Jurkat, Clone E6-1 (cell line): ENCODE measurements at regions not wholly inside any gene's neighbourhood (a gene's known extent, or its start where the extent isn't known, plus 50 kb on each side); places are given as distances from the start of the nearest gene placed in this dataset.

Source experiments
- DNase-seq: peaks from one replicate; pipeline ENCODE4 v3.0.0-alpha.2; 2011; ENCODE audit warnings: low read depth, low spot score
- H3K4me3 ChIP-seq: 2 replicates; pipeline ENCODE4 v1.5.1; 2011; ENCODE audit warnings: mild to moderate bottlenecking, low read length, control low read depth, moderate library complexity

DNA sequence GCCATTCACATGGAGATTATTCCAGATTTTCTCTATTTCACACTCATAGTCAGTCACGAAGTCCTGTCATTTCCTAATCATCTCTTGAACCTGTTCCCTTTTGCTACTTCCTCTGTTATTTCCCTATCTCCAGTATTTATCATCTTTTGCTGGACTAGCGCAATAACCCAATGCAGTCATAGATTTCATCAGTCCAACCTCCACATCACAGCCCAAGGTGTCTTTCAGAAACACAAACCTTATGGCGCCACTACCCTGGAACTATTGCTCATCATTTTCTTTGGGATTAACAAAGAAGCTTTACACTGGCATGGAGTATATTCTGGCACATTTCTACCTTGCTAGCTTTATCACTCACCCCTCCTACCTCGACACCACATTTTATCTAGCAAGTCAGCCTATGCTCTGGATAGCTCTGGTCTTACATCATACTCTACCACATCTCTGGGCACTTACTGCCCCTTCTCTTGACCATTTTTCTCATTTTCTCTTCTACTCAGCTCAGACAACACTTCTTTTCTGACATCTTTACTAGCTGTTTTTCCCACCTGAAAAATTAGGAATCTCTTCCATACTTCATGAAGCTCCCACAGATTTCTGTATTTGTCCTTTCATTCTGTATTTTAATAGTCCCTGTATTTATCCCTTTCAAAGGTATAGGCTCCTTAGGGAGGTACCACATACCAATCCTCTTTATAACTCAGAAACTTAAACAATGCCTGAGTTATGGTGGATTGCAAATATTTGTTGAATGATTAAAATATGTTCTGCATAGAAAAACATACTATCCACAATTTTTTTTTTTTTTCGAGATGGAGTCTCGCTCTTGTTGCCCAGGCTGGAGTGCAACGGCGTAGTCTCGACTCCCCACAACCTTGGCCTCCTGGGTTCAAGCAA, 534.7 kb downstream of the KLF12 start:
- DNase-seq: no peak
- no peak overlapping the region for H3K4me3 ChIP-seq

DNA sequence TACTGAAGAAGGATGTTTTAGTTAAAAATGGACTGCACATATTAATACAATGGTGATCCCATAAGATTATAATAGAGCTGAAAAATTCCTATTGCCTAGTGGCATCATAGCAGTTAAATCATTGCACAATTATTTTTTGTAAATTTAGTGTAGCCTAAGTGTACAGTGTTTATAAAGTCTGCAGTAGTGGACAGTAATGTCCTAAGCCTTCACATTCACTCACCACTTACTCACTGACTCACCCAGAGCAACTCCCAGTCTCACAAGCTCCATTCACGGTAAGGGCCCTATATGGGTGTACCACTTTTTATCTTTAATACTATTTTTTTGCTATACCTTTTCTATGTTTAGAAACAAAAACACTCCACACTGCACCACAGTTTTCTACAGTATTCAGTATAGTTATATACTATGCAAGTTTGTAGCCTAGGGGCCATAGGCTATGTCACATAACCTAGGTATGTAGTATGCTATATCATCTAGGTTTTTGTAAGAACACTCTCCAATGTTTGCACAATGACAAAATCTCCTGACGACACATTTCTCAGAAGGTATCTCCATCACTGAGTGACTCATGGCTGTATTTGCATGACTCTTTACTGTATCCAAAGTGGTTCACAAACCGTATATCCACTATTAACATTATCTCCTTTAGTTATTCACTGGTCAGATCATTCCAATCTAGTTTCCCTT, 536.0 kb downstream of the KLF12 start:
- DNase-seq: no peak
- H3K4me3 ChIP-seq: no peak overlapping the region

DNA sequence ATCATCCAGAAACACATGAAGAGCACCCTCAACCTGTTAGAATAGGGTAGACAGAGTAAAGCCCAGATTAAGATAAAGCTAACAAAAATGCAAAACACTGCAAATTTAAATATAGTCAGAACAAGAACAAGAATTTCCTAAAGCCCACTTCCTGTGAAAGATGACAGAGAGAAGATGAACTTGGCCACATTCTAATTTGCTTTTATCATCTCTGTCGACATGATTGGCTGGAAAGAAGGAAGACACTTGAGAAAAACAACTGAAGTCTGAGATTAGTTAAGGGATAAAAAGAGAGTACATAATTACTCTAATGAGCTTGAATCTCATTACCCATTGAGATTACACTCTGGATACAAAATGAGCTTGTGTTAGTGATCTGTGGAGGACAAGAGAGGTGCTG, 537.6 kb downstream of the KLF5 start:
- H3K4me3 ChIP-seq: no peak overlapping the region
- peak; percentile 10 for DNase-seq

DNA sequence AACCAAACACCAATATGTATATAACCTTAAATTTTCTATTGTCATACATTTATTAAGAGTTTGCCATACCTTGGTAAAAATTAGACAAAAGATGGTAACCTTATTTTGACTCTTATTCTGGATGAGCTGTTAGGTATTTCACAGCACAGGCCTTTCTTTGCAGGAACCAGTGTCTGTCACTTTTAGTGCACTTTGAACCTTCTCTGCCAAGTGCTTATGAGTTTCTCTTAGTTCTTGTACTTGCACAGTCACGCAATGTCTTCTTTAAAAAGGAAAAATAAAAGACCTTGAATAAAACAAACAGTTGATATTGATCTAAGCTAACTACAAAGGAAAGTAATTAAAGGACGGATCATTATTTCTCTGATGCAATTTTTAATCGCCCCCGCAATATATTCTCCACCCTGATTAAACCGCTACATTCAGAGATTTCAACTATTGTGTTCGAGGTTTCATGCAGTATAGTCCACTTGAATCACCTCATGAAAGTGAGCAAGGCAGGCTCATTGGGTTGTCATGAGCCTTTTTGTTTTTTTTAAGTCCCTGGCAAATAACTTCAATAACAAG, 534.5 kb downstream of the KLF5 start:
- no peak for DNase-seq
- no peak overlapping the region for H3K4me3 ChIP-seq

DNA sequence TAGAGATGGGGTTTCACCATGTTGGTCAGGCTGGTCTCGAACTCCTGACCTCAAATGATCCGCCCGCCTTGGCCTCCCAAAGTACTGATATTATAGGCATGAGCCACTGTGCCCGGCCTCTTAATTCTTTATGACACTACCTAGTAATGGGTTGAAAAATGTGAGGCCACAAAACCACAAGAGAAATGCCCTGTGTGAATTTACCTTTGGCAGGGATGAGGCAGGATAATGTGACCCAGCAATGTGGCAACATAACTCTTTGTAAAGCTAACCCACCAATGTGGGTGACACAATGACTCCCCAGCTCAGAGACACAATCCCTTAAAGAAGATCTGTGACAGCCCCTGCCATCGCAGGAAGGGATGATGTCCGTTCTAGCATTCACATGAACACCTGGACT, 533.1 kb downstream of the KLF5 start:
- H3K4me3 ChIP-seq: no peak overlapping the region
- DNase-seq: no peak

DNA sequence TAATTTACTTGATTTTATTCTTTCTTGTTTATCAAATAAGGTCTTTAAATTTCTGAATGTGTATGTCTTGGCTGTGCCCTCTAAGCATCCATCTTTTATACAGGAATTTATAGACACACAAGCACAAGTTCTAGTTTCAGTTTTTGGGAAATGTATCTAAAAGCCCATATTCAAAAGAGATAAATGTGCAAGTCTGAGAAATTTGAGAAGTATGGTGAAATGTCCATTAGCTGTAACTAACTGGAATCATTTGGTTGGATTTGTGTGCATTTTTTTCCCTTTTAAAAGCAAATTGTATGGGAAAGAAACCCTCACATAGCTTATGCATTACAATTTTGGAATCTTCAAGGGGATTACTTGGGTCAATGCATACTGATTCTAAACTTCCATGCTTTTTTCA, 532.0 kb downstream of the KLF5 start:
- H3K4me3 ChIP-seq: no peak overlapping the region
- DNase-seq: no peak

DNA sequence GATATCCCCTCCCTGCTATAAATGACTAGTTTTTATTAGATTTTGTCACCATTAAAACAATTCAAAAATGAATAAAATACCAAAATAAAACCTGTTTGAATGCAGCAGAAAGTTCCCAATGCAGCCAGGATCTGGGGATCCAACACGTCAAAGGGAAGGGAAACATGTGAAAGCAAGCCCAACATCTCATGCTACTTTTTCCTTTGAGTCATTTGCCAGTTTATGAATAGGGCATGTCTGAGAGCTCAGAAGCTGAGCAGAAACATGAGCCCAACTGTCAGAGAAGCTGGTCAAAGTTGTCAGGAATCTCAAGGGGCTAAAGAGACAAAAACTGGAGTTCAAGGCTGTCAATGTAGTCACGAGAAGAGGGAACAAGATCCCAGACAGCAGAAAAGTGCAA, 526.4 kb downstream of the KLF5 start:
- H3K4me3 ChIP-seq: no peak overlapping the region

DNA sequence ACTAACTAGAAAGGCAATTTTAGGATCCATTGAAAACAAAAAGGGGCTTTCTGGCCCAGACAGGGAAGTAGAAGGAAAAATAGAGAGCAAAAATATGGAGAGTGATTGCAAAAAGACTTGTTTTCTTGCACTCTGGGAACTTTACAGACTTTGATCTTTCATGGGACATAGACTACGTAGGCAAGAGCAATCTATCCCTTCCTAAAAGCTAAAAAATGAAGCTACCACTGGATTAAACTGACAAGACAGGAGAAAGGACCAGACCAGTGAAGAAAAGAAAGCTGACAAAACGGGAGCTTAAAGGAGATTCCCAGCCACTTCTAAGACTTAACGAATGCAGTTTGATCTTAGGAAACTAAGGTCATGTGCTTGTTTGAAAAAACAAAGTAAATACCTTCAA, 524.5 kb downstream of the KLF5 start:
- DNase-seq: no peak

More for the DNA sequence above, 526.4 kb downstream of the KLF5 start:
- no peak for DNase-seq

DNA sequence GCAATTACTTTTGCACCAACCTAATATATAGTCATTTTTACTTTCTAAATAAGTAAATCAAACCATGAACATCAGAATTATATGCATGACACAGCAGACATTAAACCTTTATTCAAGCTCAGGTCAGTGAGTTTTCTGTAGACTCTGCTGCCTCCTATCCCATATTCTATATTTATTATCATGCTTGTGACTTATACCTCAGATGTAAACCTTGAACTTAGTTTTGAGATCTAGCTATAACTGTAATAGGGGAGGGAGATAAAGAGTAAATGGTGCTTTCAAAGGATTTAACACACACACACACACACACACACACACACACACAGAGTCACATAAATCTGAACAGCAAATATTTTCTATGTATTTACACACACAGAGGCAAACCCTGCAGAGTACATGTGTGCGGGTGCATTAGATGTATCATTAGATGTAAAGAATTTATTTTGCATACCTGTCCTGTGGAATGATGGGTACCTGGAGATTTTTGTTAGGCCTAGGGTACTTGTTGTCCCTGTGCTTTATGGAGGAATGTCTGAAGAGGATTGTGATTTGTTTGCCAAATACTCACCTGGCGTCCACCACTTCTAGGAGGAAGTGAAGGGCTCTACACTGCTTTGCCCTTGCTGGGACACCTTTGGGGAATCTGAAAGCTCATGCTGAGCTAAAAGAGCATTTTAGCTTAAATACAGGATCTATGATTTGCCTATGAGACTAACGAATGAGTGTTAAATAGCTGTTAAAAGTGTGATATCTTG, 521.9 kb downstream of the KLF5 start:
- no peak overlapping the region for H3K4me3 ChIP-seq
- no peak for DNase-seq

More for the DNA sequence above, 524.5 kb downstream of the KLF5 start:
- H3K4me3 ChIP-seq: no peak overlapping the region

DNA sequence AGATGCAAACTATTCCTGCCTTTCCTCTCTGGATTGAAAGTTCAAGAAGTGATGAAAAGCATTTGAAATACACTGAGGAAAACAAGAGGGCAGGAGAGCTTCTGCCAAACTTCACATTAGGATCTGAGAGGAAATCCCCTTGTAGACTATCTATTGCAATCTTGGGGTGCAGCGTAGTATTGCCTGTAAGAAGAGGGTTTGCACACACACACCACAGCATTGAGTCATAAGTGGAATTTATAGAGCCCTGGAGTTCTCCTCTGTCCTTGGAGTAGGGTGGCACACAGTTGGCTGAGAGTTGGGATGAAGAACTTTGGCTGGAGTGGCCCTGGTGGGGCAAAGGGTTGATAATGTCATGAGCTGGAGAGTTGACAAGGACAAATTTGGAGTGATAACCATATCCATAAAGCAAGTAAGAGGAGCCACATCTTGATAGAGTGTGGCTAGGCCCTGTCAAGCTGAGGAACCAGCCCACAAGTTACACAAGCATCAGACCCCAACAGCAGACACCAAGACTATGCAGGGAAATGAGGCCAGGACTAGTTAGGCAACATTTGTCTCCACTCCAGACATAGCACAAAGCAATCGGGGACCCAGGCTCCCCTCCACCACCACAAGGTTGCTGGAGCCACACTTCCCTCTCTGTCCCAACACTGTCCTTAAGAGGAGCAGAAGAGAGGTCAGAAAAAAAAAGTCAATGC, 520.9 kb downstream of the KLF5 start:
- H3K4me3 ChIP-seq: no peak overlapping the region
- DNase-seq: no peak

DNA sequence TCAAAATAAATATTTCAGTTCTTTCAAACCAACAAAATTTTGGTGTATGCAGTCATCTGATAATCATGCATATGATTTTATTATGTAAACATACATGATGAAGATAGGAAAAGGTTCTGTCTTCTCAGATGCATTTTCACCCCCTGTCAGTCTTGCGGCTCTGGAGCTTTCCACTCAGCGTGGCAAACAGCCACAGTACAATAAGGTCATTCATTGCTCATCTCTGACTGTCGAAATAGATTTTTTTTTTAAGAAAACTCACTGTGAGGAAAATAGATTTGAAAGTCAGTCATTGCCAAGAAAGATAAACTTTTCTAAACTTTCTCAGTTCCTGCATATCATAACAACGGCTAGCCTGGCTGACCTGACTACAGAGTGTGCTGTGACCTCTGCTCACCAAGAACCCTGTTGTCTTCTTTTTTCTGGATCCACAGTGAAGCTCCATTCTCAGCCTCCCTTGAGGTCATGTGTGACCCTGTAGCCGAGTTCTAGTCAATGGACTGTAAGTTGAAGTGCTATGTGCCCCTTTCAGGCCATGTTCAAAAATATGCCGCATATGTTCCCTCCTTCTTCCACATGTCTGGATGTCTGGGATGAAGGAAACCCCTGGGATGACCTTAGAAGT, 519.6 kb downstream of the KLF5 start:
- no peak for DNase-seq
- H3K4me3 ChIP-seq: no peak overlapping the region

DNA sequence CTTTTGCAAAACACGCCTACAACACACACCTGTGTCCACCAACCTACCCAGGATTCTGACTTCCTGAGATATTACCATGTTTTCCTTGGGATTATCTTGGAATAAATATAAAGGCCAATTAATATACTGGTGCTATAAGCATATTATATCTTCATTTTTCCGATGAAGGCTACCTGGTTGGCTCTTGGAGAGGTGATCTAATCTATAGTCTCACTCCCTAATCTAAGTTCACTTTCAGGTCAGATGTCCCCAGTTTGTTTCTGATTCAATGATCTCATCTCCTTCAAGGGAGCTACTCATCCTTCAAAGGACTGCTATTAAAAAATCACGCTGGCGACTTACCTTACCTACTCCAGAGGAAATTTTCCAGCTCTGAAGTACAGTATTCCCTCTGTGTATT, 517.5 kb downstream of the KLF5 start:
- H3K4me3 ChIP-seq: no peak overlapping the region
- DNase-seq: no peak

DNA sequence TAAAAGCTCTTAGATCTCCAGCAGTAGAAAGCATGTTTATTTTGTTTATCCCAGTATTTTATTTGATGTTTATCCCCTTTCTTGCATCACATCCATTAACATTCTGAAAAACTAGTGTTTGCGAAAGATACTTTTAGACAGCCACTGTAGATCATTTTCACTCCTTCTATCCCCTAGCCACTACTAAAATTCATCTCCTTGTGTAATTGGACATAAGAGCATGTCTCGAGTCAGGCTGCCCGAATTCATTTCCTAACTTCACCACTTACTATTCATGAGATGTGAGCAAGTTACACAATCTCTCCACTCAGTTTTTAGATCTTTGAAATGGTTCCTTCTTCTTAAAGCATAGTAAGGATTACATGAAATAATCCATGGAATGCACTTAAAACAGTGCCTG, 514.0 kb downstream of the KLF5 start:
- no peak for DNase-seq
- no peak overlapping the region for H3K4me3 ChIP-seq

DNA sequence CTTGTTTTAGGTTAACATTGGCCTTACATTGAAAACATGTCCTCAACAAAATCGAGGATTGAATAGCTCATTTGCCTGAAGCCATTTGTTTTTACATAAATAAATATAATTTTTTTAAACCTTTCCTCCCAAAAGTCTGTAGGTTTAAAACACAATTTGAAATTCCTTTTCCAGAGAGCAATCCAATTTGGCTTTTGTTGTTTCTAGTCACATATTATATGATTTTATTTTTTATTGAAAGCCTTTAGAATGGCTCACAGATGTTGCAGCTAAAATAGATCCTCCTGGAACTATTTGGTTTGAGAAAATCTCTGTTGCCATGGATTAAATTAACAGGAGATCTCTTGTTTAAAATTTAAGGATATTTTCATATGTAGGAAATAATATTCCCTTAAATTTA, 512.6 kb downstream of the KLF5 start:
- DNase-seq: no peak
- no peak overlapping the region for H3K4me3 ChIP-seq

DNA sequence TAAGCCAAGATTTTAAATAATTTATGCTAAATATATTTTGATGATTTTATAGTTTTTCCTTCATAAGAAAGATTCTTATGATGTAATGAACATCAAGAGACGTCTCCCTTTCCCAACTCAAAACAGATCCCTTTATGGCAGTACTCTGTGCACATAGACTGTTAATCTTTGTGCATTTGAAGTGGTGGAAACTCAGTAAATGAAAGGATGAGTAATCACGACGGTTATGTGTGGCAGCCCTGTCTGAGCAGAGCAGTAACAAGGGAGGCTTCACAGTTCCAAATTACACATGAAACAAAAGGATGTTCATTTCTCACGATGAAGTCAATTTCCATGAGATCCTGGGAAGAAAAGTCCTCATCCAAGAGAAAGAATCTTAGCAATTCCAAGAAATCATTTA, 498.1 kb downstream of the KLF5 start:
- no peak overlapping the region for H3K4me3 ChIP-seq
- peak; percentile 6 for DNase-seq

DNA sequence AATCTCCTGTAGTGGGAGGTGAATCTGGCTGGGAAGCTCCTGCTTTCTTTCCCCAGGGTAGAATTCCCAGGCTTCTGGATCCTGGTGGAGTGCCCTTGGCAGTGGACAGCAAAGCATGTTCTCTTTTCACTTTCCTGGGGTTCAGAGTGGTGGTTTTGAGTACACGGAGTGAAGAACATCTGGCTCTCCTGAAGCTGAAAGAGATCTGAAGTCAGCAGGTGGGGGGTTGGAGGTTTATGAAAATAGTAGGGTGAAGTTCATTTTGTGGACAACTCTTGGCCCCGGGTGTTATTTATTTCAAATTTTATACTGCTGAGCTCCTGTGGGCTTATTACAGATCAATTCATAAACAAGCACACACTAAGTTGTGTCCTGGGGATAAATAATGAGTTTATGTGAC, 497.3 kb downstream of the KLF5 start:
- no peak overlapping the region for H3K4me3 ChIP-seq
- no peak for DNase-seq

DNA sequence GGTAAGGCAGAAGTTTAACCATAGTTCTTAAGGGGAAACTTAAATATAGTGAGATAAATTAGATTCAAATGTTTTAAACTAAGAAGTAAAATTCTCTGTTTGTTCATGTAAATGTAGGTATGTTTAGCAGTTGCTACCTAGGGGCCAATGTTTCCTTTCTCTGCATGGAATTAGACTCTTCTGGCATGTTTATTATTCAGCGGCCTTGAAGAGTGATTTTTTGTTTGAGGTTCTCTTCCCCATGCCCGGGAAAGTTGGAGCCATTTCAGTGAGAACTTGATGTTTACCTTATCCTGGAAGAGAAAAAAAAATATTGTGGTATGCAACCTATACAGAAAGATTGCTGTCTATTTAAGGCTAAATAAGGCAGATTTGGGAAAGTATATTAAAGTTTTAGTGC, 492.9 kb downstream of the KLF5 start:
- no peak for DNase-seq

DNA sequence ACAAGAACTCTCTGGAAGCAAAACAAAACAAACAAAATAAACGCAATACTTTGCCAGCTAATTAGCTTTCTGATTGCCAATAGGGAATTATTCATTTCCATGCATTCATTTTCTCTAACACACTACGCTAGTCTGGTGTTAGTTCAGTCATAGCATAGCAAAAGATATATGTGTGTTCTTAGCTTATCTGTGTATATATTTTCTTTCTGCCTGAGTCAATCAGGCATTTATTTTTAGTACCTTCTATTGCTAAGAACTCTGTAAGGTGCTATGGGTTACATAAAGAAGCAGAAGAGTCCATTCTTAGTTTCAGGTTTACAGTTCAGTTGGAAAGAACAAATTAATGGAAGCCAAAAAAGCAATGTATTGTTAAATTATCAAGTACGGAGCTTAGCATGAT, 490.9 kb downstream of the KLF5 start:
- DNase-seq: no peak

More for the DNA sequence above, 492.9 kb downstream of the KLF5 start:
- H3K4me3 ChIP-seq: no peak overlapping the region

DNA sequence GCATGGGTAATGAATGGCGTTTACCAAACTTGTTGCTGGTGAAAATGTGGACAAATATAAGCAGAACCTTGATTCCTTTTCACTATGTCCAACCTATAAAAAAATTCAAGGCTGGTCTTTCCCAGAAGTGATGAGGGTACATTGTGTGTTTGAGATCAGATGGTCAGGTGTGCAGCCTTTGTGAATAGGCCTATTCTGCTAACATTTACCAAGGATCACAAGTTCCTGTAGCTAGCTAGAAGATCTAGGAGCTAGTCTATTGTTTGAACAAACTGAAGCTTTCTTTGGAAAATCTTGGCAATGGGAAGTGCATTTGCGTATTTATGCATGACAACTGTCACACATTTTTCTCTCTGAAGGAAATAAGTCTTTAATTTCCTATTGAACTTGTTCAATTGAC, 489.6 kb downstream of the KLF5 start:
- no peak overlapping the region for H3K4me3 ChIP-seq
- DNase-seq: no peak

More for the DNA sequence above, 490.9 kb downstream of the KLF5 start:
- H3K4me3 ChIP-seq: no peak overlapping the region
